ENCODE measurements at regions not wholly inside any gene's neighbourhood (a gene's known extent, or its start where the extent isn't known, plus 50 kb on each side); places are given as distances from the start of the nearest gene placed in this dataset.

DNA sequence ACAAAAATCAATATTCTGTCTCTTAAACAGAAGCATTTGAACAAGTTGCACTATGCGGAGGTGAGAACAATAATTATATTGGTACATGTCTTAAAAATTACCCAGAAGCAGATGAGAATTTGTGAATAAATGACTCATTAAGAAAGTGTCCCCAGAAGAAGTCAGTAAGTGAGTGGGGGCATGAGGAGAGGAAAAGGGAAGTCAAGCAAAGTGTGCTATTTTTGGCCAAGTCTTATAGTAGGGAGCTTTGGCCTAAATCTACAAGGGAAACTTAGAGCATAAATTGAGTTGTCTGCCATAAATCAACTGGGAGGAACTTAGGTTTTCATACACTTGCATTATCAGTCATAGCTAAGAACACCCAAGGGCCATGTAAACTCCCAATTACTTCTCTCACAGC lies 86.9 kb upstream of the SATB1 start:
- H3K9me1 ChIP-seq (ENCODE audit: control insufficient read depth, insufficient read depth, low read length), result no peaks in the 10 kb centered on the region
- no peak overlapping the region for H3K4me3 ChIP-seq
- intact Hi-C loops (cut with micrococcal nuclease), result no loop called here
- ChIA-PET CTCF (ENCODE audit: low intra/inter-chr PET ratio) (no interaction called here), POLR2A (no interaction called here)
- H3K9ac ChIP-seq (ENCODE audit: insufficient read depth in 1 of 2, low read depth in 2 of 2, low read length in 2 of 2), result no peak overlapping the region
- no peaks in the 10 kb centered on the region for H4K20me1 ChIP-seq (replicated peaks; ENCODE audit: control insufficient read depth, insufficient read depth, low read length)
- H3K36me3 ChIP-seq (ENCODE audit: control insufficient read depth, insufficient read depth, low read length), result no peaks in the 10 kb centered on the region
- no peaks in the 10 kb centered on the region for H3K79me2 ChIP-seq (ENCODE audit: control insufficient read depth, insufficient read depth, low read length)
- no peak overlapping the region for H3K27ac ChIP-seq (ENCODE audit: extremely low read depth, low read depth, low read length)
- WGBS (ENCODE audit: insufficient coverage, low coverage, missing lambda C conversion rate), result 35% methylated on average over 1 of the region's 1 CpG
- peaks cover 3% of the 10 kb centered on the region; the same call in 1 of the 2 replicates for H3K9me3 ChIP-seq (replicated peaks; ENCODE audit: control insufficient read depth, insufficient read depth, low read depth, low read length)
- in situ Hi-C loops (cut with MboI), result no loop called here
- no peak for ATAC-seq
- DNase-seq (ENCODE audit: extremely low read depth in 1 of 4, low spot score in 3 of 4), result no peak
- no TSS peak for BruUV-seq (replicated peaks)
- no peaks in the 10 kb centered on the region for H3K27me3 ChIP-seq (ENCODE audit: control insufficient read depth in 2 of 2, insufficient read depth in 2 of 2, low read length in 2 of 2)
- no peak overlapping the region for H2AFZ ChIP-seq (ENCODE audit: low read depth, low read length)
- no peak overlapping the region for H3K4me2 ChIP-seq (ENCODE audit: insufficient read depth, low read length)
- no peaks in the 10 kb centered on the region for H3K4me1 ChIP-seq (replicated peaks in 1 of 2; ENCODE audit: control insufficient read depth in 2 of 2, insufficient read depth in 2 of 2, low read length in 2 of 2)
- no peak for FAIRE-seq
- TF ChIP-seq ZBTB7A (IDR thresholded peaks at IDR 0.05; ENCODE audit: borderline replicate concordance, control insufficient read depth, low read depth, low read length) (no peak), CXXC5 (CRISPR knock-in tag; IDR thresholded peaks at IDR 0.05) (no peak), CC2D1A (IDR thresholded peaks at IDR 0.05) (no peak), ZNF212 (CRISPR knock-in tag; IDR thresholded peaks at IDR 0.05) (no peak), PRPF4 (IDR thresholded peaks at IDR 0.05; ENCODE audit: insufficient read depth, low read depth, low read length, poor library complexity, severe bottlenecking) (no peak), NCOA6 (IDR thresholded peaks at IDR 0.05) (no peak), PCBP1 (IDR thresholded peaks at IDR 0.05; ENCODE audit: low read depth, low read length, poor library complexity, severe bottlenecking) (no peak), TRIM28 (IDR thresholded peaks at IDR 0.05) (no peak), ZZZ3 (IDR thresholded peaks at IDR 0.05) (no peak), KLF1 (tag; IDR thresholded peaks at IDR 0.05) (no peak)
- TF ChIP-seq, protein P1, sequence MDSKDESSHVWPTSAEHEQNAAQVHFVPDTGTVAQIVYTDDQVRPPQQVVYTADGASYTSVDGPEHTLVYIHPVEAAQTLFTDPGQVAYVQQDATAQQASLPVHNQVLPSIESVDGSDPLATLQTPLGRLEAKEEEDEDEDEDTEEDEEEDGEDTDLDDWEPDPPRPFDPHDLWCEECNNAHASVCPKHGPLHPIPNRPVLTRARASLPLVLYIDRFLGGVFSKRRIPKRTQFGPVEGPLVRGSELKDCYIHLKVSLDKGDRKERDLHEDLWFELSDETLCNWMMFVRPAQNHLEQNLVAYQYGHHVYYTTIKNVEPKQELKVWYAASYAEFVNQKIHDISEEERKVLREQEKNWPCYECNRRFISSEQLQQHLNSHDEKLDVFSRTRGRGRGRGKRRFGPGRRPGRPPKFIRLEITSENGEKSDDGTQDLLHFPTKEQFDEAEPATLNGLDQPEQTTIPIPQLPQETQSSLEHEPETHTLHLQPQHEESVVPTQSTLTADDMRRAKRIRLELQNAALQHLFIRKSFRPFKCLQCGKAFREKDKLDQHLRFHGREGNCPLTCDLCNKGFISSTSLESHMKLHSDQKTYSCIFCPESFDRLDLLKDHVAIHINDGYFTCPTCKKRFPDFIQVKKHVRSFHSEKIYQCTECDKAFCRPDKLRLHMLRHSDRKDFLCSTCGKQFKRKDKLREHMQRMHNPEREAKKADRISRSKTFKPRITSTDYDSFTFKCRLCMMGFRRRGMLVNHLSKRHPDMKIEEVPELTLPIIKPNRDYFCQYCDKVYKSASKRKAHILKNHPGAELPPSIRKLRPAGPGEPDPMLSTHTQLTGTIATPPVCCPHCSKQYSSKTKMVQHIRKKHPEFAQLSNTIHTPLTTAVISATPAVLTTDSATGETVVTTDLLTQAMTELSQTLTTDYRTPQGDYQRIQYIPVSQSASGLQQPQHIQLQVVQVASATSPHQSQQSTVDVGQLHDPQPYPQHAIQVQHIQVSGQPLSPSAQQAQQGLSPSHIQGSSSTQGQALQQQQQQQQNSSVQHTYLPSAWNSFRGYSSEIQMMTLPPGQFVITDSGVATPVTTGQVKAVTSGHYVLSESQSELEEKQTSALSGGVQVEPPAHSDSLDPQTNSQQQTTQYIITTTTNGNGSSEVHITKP (IDR thresholded peaks at IDR 0.05; ENCODE audit: partially characterized antibody), result no peak
- TF ChIP-seq, protein P2, sequence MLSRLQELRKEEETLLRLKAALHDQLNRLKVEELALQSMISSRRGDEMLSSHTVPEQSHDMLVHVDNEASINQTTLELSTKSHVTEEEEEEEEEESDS (CRISPR knock-in tag; IDR thresholded peaks at IDR 0.05), result no peak
- TF ChIP-seq, protein P3, sequence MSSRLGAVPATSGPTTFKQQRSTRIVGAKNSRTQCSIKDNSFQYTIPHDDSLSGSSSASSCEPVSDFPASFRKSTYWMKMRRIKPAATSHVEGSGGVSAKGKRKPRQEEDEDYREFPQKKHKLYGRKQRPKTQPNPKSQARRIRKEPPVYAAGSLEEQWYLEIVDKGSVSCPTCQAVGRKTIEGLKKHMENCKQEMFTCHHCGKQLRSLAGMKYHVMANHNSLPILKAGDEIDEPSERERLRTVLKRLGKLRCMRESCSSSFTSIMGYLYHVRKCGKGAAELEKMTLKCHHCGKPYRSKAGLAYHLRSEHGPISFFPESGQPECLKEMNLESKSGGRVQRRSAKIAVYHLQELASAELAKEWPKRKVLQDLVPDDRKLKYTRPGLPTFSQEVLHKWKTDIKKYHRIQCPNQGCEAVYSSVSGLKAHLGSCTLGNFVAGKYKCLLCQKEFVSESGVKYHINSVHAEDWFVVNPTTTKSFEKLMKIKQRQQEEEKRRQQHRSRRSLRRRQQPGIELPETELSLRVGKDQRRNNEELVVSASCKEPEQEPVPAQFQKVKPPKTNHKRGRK (tag; IDR thresholded peaks at IDR 0.05), result no peak
- TF ChIP-seq, protein P4, sequence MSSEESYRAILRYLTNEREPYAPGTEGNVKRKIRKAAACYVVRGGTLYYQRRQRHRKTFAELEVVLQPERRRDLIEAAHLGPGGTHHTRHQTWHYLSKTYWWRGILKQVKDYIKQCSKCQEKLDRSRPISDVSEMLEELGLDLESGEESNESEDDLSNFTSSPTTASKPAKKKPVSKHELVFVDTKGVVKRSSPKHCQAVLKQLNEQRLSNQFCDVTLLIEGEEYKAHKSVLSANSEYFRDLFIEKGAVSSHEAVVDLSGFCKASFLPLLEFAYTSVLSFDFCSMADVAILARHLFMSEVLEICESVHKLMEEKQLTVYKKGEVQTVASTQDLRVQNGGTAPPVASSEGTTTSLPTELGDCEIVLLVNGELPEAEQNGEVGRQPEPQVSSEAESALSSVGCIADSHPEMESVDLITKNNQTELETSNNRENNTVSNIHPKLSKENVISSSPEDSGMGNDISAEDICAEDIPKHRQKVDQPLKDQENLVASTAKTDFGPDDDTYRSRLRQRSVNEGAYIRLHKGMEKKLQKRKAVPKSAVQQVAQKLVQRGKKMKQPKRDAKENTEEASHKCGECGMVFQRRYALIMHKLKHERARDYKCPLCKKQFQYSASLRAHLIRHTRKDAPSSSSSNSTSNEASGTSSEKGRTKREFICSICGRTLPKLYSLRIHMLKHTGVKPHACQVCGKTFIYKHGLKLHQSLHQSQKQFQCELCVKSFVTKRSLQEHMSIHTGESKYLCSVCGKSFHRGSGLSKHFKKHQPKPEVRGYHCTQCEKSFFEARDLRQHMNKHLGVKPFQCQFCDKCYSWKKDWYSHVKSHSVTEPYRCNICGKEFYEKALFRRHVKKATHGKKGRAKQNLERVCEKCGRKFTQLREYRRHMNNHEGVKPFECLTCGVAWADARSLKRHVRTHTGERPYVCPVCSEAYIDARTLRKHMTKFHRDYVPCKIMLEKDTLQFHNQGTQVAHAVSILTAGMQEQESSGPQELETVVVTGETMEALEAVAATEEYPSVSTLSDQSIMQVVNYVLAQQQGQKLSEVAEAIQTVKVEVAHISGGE (CRISPR knock-in tag; IDR thresholded peaks at IDR 0.05), result no peak

All from K562 (cell line).